K562 (cell line): ENCODE measurements at regions not wholly inside any gene's neighbourhood (a gene's known extent, or its start where the extent isn't known, plus 50 kb on each side); places are given as distances from the start of the nearest gene placed in this dataset.

Experiments used
- ATAC-seq: fragments of 200-7000 bp; cut with Tn5 transposase; 3 replicates; pipeline ENCODE4 v1.9.1; 2020; ENCODE audit warnings: moderate library complexity
- BruUV-seq: library from RNA; stranded (reverse); fragments of 400-500 nt; replicated peaks from 2 replicates; lab custom pipeline; 2021; lab: Mats Ljungman, UMichigan
- CTCF ChIA-PET: fragments of 300-600 bp; formaldehyde crosslinking; extraction: SDS; loops from one replicate; lab custom pipeline; 2021; ENCODE audit warnings: low intra/inter-chr PET ratio; lab: Yijun Ruan, JAX
- POLR2A ChIA-PET: fragments of 300-600, 350-650 bp; sonication (Branson Sonifier 250); formaldehyde crosslinking; extraction: SDS; loops from one replicate; lab custom pipeline; 2021; ENCODE audit warnings: antibody characterized with exemption, inconsistent platforms; lab: Yijun Ruan, JAX
- DNase-seq, 4 experiments: peaks; one replicate each; pipeline versions ENCODE4 v3.0.0 to v3.0.0-alpha.2; 2011 to 2018; ENCODE audit warnings: low spot score in 3 of 4, mixed read lengths in 3 of 4; ENCODE audit errors: extremely low read depth in 1 of 4
- FAIRE-seq: peaks from 2 replicates; lab custom pipeline; 2011; peaks lifted over from hg19 to GRCh38; lab: Jason Lieb, UNC
- H2AFZ ChIP-seq: 2 replicates; pipeline ENCODE4 v1.6.0; 2011; ENCODE audit warnings: low read depth, low read length, control low read depth, inconsistent platforms
- H3K27ac ChIP-seq: fragments of 200-600 bp; 3 replicates; pipeline ENCODE4 v1.8.0; 2011; ENCODE audit warnings: low read depth, mild to moderate bottlenecking, control low read depth, inconsistent platforms, low read length, moderate library complexity, mixed read lengths; ENCODE audit errors: extremely low read depth
- H3K27me3 ChIP-seq, 2 experiments: fragments of 300-600 bp in 1 of 2; 2 replicates in 1 of 2; 3 replicates in 1 of 2; pipeline versions ENCODE4 v1.6.0 to v1.8.0; 2011; ENCODE audit warnings: inconsistent platforms in 2 of 2, low read length in 2 of 2, mild to moderate bottlenecking in 1 of 2, mixed read lengths in 1 of 2, moderate library complexity in 1 of 2; ENCODE audit not compliant: control insufficient read depth in 2 of 2, insufficient read depth in 2 of 2
- H3K36me3 ChIP-seq: fragments of 300-600 bp; 3 replicates; pipeline ENCODE4 v1.8.0; 2011; ENCODE audit warnings: mild to moderate bottlenecking, low read length, inconsistent platforms; ENCODE audit not compliant: control insufficient read depth, insufficient read depth
- H3K4me1 ChIP-seq, 2 experiments: fragments of 200-600 bp in 1 of 2; replicated peaks in 1 of 2; 2 replicates in 1 of 2; 3 replicates in 1 of 2; pipeline versions ENCODE4 v1.5.1 to v1.8.0; 2011; ENCODE audit warnings: inconsistent platforms in 2 of 2, low read length in 2 of 2, mild to moderate bottlenecking in 1 of 2, mixed read lengths in 1 of 2, moderate library complexity in 1 of 2; ENCODE audit not compliant: control insufficient read depth in 2 of 2, insufficient read depth in 2 of 2
- H3K4me2 ChIP-seq: 2 replicates; pipeline ENCODE4 v1.6.1; 2011; ENCODE audit warnings: low read length, control low read depth, inconsistent platforms, mixed read lengths; ENCODE audit not compliant: insufficient read depth
- H3K4me3 ChIP-seq: fragments of 200-600 bp; sonication (generic), shearing (Covaris generic); 2 replicates; pipeline ENCODE4 v1.5.1; 2016; ENCODE audit warnings: control low read depth, inconsistent platforms
- H3K79me2 ChIP-seq: fragments of 200-600 bp; 3 replicates; pipeline ENCODE4 v1.8.0; 2011; ENCODE audit warnings: low read length, inconsistent platforms; ENCODE audit not compliant: control insufficient read depth, insufficient read depth
- H3K9ac ChIP-seq, 2 experiments: 2 replicates each; pipeline versions ENCODE4 v1.6.0 to v1.6.1; 2011; ENCODE audit warnings: low read depth in 2 of 2, low read length in 2 of 2, control low read depth in 1 of 2, inconsistent platforms in 1 of 2, mild to moderate bottlenecking in 1 of 2, mixed read lengths in 1 of 2; ENCODE audit not compliant: insufficient read depth in 1 of 2
- H3K9me1 ChIP-seq: one replicate; pipeline ENCODE4 v1.6.0; 2011; ENCODE audit warnings: inconsistent platforms, mild to moderate bottlenecking, low read length, moderate library complexity; ENCODE audit not compliant: control insufficient read depth, insufficient read depth
- H3K9me3 ChIP-seq: replicated peaks from 2 replicates; pipeline ENCODE4 v1.5.1; 2011; ENCODE audit warnings: low read depth, low read length, inconsistent platforms; ENCODE audit not compliant: control insufficient read depth, insufficient read depth
- H4K20me1 ChIP-seq: replicated peaks from 2 replicates; pipeline ENCODE4 v1.6.1; 2011; ENCODE audit warnings: low read length, inconsistent platforms, mixed read lengths; ENCODE audit not compliant: control insufficient read depth, insufficient read depth
- FOXK2 ChIP-seq, 2 experiments: fragments of 450-650 bp; IDR thresholded peaks in 1 of 2; conservative IDR thresholded peaks in 1 of 2; 2 replicates each; pipeline ENCODE4 v1.6.1; 2016; ENCODE audit warnings: low read depth in 2 of 2, mild to moderate bottlenecking in 1 of 2
- JUND ChIP-seq, 2 experiments: IDR thresholded peaks; 2 replicates in 1 of 2; 3 replicates in 1 of 2; pipeline ENCODE4 v1.6.1; 2011; ENCODE audit warnings: borderline replicate concordance in 2 of 2, low read depth in 2 of 2, low read length in 2 of 2, improper control_type of control experiment in 1 of 2, missing biosample characterization in 1 of 2, missing genetic modification characterization in 1 of 2, missing genetic modification reagents in 1 of 2
- PYGO2 ChIP-seq: fragments of 450-650 bp; IDR thresholded peaks from 2 replicates; pipeline ENCODE4 v1.6.1; 2016; ENCODE audit warnings: mild to moderate bottlenecking, missing genetic modification characterization, moderate library complexity, missing compliant biosample characterization
- SMAD4 ChIP-seq: fragments of 250-450 bp; sonication (Bioruptor Pico); conservative IDR thresholded peaks from 2 replicates; pipeline ENCODE4 v1.8.0; 2021; ENCODE audit warnings: inconsistent platforms, mild to moderate bottlenecking, moderate library complexity
- ZFX ChIP-seq: sonication (generic); formaldehyde crosslinking; IDR thresholded peaks from 2 replicates; pipeline ENCODE4 v1.8.0; 2022; ENCODE audit warnings: mild to moderate bottlenecking, missing genetic modification reagents, moderate library complexity
- WGBS: fragments of 100-300 bp; shearing (Covaris generic); methylation state at CpG from one replicate; pipeline ENCODE4 v1.1.6; 2016; ENCODE audit warnings: low coverage, mixed read lengths; ENCODE audit not compliant: insufficient coverage; ENCODE audit errors: missing lambda C conversion rate; 5-methylcytosine and 5-hydroxymethylcytosine counted together
- in situ Hi-C: fragments of 300-500 bp; cut with MboI; formaldehyde crosslinking; loops from 4 replicates; pipeline ENCODE4 v1.15.0; 2018; ENCODE audit warnings: inconsistent platforms, mixed read lengths
- intact Hi-C: fragments of 100-400 bp; cut with micrococcal nuclease; formaldehyde crosslinking; loops from 2 replicates; pipeline ENCODE4 v1.14.2; 2022
- TF ChIP-seq, protein P1 (sequence below), 2 experiments: fragments of 200-800 bp in 1 of 2; sonication (Bioruptor generic) in 1 of 2; sonication (generic) in 1 of 2; formaldehyde crosslinking in 1 of 2; IDR thresholded peaks in 1 of 2; conservative IDR thresholded peaks in 1 of 2; 2 replicates each; pipeline versions ENCODE4 v1.5.0 to v1.6.1; 2016 to 2020; ENCODE audit warnings: missing compliant biosample characterization in 1 of 2, missing genetic modification characterization in 1 of 2, missing genetic modification reagents in 1 of 2
- TF ChIP-seq, protein P2 (sequence below), 2 experiments: IDR thresholded peaks in 1 of 2; conservative IDR thresholded peaks in 1 of 2; 2 replicates each; pipeline ENCODE4 v1.6.1; 2016; ENCODE audit warnings: low read depth in 2 of 2, mild to moderate bottlenecking in 1 of 2, missing compliant biosample characterization in 1 of 2, missing genetic modification characterization in 1 of 2, moderate library complexity in 1 of 2

DNA sequence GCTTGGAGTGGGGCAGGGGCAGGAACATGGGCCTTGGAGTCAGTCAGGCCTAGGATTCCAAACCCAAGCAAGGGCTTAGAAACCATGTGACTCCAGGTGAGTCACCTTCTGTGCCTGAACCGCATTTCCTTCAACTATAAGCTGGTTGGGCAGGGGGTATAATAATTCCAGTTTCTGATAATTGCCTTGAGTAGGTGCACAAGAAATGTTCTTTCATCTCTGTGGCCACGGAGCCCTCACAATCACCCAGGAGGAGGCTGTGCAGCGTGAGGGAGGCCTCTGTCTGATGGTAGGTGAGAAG lies 112.1 kb upstream of the HAAO start:
- no TSS peak for BruUV-seq
- DNase-seq (no peak), FAIRE-seq (no peak), ATAC-seq (no peak)
- no peaks in the 10 kb centered on the region for H3K27me3 ChIP-seq
- H3K79me2 ChIP-seq = no peaks in the 10 kb centered on the region
- H3K4me3 ChIP-seq = no peak overlapping the region
- in situ Hi-C loops (loop anchor here (10.0 kb wide), 1 partner anchor 350 kb away; no protein-coding TSS in a partner anchor), intact Hi-C loops (no loop called here)
- H3K4me2 ChIP-seq = no peak overlapping the region
- CTCF ChIA-PET = no interaction called here
- WGBS = 56% methylated on average over 3 of the region's 3 CpGs
- TF ChIP-seq ZFX (0 out of 2 replicates have a peak, but pooled peaks have one; percentile 27), PYGO2 (tag) (no peak), FOXK2 (conservative IDR thresholded peaks at IDR 0.05 in 1 of 2, IDR thresholded peaks at IDR 0.05 in 1 of 2; ENCODE audit: low read depth in 2 of 2) (no peak)
- H2AFZ ChIP-seq = peak overlapping the region; percentile 18; the same call in 1 of the 2 replicates
- no peaks in the 10 kb centered on the region for H3K36me3 ChIP-seq
- peak overlapping the region in 1 of 2 experiments; percentile 31; a peak in 1 of 4 replicates for H3K9ac ChIP-seq
- H3K27ac ChIP-seq = no peak overlapping the region
- no peaks in the 10 kb centered on the region for H4K20me1 ChIP-seq
- POLR2A ChIA-PET = interaction anchor here (1.0 kb wide), 1 partner anchor 316 kb away, joined by 4 read pairs; no protein-coding TSS in a partner anchor
- H3K9me1 ChIP-seq = no peaks in the 10 kb centered on the region
- peaks cover 35 to 40% of the 10 kb centered on the region in 2 experiments for H3K4me1 ChIP-seq
- no peaks in the 10 kb centered on the region for H3K9me3 ChIP-seq

DNA sequence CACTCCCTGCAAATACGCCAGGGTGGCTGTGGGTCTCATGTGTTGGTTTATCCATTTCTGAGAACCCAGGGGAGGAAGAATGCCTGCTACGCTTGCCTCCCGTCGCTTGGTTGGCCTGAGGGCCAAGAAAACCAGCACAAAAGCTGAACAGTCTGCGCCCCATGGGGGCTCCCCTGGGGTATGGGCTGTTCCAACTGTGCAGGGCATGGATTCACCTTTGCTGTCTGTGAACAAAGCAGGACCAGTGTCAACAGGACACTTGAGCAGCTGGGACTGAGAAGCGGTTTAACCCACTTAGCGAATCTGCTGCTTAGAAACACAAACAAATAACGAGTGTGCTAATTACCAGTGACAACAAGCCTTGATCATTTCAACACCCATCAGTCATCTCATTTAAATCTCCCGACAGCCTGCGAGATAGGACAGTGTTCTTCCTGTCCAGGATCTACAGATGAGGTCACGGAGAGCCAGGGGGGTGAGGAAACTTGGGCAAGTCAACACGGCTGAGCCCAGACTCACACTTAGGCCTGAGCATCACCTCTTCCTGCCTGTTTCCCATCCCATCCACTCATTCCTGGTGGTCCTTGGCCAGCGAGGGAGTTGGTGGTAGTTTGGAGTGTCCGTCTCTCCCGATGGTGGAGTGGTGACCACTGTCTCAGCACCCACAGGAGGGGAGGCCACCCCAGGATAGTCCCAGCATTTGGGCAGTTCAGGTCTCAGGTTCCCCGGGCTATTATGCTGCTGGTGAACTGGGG lies 111.6 kb upstream of the HAAO start:
- H3K4me1 ChIP-seq = peaks cover 35 to 40% of the 10 kb centered on the region in 2 experiments
- ATAC-seq (peak; percentile 13; the same call in 1 of the 3 replicates), FAIRE-seq (no peak), DNase-seq (peak in 1 of 4 experiments; percentile 20)
- no peaks in the 10 kb centered on the region for H3K36me3 ChIP-seq
- H3K27me3 ChIP-seq = no peaks in the 10 kb centered on the region
- no peaks in the 10 kb centered on the region for H3K79me2 ChIP-seq
- no peaks in the 10 kb centered on the region for H4K20me1 ChIP-seq
- ChIA-PET POLR2A (interaction anchor here (1.0 kb wide), 1 partner anchor 317 kb away, joined by 4 read pairs; no protein-coding TSS in a partner anchor), CTCF (no interaction called here)
- BruUV-seq = no TSS peak
- H3K27ac ChIP-seq = peak overlapping the region; percentile 23; the same call in 1 of the 3 replicates
- no peak overlapping the region for H3K4me2 ChIP-seq
- H2AFZ ChIP-seq = peak overlapping the region; percentile 78
- no peaks in the 10 kb centered on the region for H3K9me1 ChIP-seq
- 49% methylated on average over 14 of the region's 16 CpGs for WGBS
- intact Hi-C loops = no loop called here
- H3K9me3 ChIP-seq = no peaks in the 10 kb centered on the region
- in situ Hi-C loops = loop anchor here (10.0 kb wide), 1 partner anchor 349 kb away; no protein-coding TSS in a partner anchor
- H3K9ac ChIP-seq = peak overlapping the region in 1 of 2 experiments; percentile 79; a peak in 1 of 4 replicates
- H3K4me3 ChIP-seq = no peak overlapping the region
- peak; percentile 33 for TF ChIP-seq JUND (IDR thresholded peaks at IDR 0.05; ENCODE audit: borderline replicate concordance, low read depth, low read length)
- TF ChIP-seq JUND (tag; IDR thresholded peaks at IDR 0.05; ENCODE audit: borderline replicate concordance, low read depth, low read length) = no peak; the same call in 2 of the 3 replicates
- peak; percentile 64; the same call in 1 of the 2 replicates for TF ChIP-seq SMAD4 (CRISPR knock-in tag)
- TF ChIP-seq, protein P1, sequence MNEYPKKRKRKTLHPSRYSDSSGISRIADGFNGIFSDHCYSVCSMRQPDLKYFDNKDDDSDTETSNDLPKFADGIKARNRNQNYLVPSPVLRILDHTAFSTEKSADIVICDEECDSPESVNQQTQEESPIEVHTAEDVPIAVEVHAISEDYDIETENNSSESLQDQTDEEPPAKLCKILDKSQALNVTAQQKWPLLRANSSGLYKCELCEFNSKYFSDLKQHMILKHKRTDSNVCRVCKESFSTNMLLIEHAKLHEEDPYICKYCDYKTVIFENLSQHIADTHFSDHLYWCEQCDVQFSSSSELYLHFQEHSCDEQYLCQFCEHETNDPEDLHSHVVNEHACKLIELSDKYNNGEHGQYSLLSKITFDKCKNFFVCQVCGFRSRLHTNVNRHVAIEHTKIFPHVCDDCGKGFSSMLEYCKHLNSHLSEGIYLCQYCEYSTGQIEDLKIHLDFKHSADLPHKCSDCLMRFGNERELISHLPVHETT (CRISPR knock-in tag; conservative IDR thresholded peaks at IDR 0.05 in 1 of 2, IDR thresholded peaks at IDR 0.05 in 1 of 2) = peak in 1 of 2 experiments; percentile 57; a peak in 1 of 4 replicates
- TF ChIP-seq, protein P2, sequence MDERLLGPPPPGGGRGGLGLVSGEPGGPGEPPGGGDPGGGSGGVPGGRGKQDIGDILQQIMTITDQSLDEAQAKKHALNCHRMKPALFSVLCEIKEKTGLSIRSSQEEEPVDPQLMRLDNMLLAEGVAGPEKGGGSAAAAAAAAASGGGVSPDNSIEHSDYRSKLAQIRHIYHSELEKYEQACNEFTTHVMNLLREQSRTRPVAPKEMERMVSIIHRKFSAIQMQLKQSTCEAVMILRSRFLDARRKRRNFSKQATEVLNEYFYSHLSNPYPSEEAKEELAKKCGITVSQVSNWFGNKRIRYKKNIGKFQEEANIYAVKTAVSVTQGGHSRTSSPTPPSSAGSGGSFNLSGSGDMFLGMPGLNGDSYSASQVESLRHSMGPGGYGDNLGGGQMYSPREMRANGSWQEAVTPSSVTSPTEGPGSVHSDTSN (CRISPR knock-in tag; IDR thresholded peaks at IDR 0.05; ENCODE audit: low read depth) = no peak
- TF ChIP-seq, protein P2 (tag; conservative IDR thresholded peaks at IDR 0.05; ENCODE audit: low read depth) = peak; percentile 88
